GM18870 (cell line): ENCODE measurements at regions not wholly inside any gene's neighbourhood (a gene's known extent, or its start where the extent isn't known, plus 50 kb on each side); places are given as distances from the start of the nearest gene placed in this dataset.
"Not testable (repeated sequence)": the region's sequence is repeated elsewhere in the genome, so short reads cannot be mapped to it uniquely, and the experiment has no call there.

Experiments used
- ATAC-seq: cut with Tn5 transposase; IDR thresholded peaks from one replicate; pipeline ENCODE4 v1.9.1; 2021; ENCODE audit warnings: moderate library complexity; ENCODE audit not compliant: unreplicated experiment

DNA sequence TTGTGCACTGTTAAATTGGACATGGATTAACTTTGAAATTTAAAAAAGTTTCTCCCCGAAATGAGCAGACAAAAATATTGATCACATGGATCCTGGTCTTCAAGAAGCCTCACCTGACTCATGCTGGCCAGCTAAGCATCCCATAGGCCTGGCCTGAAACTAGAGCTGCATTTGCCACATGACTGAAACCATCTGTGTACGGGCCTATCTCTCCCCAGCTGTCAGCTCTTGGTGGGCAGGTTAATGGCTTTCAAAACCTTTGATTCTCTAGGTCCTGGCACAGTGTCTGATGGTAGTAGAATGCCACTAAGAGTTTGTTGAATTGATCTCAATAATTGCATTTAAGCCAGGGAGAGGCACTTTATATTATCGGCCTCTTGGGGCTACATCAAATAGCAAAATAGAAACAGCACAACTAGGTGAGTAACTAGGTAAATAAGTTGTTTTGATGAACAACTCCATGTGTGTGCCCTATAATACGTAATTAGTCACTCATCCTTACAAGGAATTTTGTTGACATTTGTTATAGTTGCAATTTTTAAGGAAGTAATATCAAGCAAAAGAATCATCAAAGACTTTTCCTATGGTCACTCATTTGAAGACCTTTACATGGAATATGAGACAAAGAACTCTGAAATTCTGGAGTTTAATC, 251.1 kb downstream of the SP3 start:
- no peak for ATAC-seq

DNA sequence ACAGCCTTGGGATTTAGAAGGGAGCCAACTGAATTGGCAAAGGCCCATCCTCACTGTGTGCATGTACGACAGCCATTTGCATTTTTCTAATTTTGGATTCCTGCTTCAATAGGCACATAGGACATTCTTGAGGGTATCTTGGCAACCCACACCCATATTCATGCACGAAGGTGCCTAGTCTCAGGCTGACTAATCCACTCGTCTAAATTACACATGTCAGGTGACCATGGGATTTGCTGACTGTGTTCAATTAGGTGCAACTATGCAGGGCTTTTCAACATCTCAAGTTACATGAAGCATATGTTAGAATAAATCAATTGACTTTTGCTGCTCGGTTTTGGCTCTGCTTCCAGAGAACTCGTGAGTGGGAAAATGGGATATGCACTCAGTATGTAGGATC, 249.7 kb downstream of the SP3 start:
- no peak for ATAC-seq

DNA sequence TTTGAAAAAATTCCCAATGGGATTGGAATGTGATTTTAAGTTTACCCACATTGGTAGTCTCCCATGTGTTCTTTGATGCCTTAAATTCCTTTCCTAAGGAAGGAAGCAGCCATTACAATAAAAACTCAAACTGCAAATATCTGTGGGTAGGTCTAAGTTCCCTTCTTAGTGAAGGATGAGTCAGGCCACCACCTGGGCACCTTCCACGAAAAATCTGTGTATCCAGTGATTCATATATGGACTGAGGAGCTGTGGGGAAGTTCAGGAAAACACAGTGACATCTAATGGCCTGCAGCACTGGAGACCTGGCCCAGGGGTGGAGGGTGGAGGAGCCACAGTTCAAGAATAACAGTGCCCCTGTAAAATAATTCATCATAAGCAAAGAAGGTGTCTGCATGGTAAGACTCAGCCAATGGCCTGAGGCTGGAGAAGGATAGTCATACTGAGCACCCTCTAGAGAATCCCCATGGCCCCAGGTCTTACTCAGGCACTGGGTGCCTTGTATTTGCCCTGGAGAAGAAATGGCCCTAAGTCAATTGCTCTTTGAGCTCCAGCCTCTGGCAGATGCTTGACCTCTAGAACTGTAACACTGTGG, 248.6 kb downstream of the SP3 start:
- ATAC-seq, result no peak

DNA sequence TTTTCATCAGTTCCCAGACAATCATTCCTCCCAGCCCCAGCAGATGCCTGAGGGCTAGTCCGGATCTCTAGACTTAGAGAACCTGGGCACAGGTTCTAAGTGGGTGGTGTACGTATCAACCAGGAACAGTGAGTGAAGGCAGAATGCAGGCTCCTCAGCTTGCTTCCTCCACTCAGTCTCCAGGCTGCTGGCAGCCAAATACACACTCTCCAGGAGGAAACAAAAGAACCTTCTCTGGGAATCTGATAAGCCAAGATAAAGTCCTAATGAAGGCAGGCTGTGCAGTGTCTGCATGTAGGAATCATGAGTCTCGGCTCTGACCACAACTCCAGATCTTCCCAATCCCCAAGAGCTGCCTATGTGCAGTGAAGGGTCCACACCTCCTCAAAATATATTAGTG, 245.7 kb downstream of the SP3 start:
- no peak for ATAC-seq

DNA sequence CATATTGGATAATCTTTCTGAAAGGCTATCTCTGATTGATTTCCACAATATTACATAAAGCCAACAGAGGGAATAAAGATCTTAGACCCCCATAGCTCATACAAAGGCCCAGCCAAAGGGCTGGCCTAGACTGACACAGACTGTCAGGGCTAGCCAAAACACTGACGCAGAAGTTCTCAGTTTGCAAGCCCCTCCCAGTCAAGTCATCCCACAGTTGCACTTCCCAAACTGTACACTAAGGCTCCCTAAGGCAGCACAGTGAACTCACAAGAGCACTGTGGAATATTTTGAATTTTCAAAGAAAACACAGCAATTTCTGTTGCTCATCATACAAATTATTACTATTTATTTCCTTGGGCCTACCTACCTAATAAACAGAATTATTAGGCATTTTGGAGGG, 244.9 kb downstream of the SP3 start:
- no peak for ATAC-seq

DNA sequence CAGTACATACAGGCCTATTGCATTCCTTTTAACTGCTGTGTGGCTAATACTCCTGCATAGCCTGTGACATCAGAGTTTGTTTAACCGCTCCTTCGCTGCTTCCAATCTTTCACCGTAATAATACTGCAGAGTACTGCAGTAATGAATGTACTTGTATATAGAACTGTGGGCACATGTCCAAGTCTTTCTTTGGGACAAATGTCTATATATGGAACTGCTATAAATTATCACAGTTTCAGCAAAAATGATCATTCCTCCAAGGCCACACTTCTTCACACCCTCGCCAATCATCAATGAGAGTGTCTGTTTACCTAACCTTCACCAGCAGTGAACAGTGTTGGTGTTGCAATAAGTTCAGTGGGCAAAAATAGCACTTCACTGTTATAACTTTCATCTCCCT, 230.4 kb downstream of the SP3 start:
- no peak for ATAC-seq

DNA sequence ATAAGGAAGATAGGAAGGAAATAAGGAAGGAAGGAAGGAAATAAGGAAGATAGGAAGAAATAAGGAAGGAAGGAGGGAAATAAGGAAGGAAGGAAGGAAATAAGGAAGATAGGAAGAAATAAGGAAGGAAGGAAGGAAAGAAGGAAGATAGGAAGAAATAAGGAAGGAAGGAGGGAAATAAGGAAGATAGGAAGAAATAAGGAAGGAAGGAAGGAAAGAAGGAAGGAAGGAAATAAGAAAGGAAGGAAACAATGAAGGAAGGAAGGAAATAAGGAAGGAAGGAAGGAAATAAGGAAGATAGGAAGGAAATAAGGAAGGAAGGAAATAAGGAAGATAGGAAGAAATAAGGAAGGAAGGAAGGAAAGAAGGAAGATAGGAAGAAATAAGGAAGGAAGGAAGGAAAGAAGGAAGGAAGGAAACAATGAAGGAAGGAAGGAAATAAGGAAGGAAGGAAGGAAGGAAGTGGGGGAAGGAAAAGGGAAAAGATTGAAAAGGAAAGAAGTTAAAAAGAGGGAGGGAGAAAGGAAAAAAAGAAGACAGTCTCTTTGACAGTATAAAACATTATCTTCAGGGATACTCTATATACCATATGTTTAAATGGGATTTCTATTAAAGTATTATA, 227.1 kb downstream of the SP3 start:
- not testable (repeated sequence) for ATAC-seq

DNA sequence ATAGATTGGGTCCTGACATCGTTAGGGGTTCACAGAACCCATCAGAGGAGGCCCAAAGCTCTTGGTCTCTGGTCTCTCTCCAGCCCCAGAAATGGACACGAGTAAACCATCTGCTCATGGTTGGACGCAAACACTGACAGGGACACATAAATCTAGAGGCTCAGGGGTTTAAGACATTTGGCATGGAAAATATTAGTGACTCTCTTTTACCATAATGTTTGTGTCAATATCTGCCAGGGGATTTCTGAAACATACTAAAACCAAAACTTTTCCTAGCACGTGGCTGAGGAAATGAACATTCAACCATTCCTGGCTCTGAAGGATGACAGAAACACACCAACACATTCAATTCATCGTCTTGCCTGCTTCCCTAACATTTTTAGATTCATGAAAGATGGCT, 226.2 kb downstream of the SP3 start:
- ATAC-seq, result no peak

DNA sequence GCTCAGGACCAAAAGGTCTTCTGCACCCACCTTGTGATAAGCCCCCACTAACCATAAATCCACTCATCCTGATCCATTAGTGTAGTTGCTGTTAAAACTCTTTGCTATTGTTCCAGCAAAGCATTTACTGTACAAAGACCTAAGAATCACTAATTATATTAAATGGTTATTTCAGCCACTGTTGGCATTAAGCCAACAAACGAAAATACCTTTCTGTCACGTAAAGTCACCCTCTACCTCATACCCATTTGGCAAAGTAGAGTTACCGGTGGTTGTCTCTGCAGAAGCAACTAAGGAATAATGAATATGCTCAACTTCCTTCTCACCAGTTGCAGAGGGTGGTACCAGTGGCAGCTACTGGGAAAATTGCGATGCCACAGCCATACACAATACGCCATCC, 224.5 kb downstream of the SP3 start:
- ATAC-seq, result no peak

DNA sequence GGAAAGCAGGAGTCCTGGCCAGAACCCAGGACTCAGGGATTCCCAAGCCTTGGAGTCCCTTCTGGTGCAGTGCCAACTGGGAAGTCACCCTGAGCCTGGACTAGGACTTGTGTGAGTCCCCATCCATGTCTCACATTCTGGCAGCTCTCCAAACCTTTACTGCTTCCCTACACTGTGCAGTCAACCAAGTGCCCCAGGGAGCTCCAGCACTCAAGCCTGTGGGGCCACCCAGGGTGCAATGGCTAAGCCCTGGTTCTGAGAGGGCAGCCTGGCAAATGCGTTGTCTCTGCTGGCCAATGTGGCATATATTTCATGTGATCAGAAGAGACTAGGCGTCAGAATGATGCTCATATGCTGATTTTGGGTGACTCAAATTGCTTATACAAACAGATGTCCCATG, 223.4 kb downstream of the SP3 start:
- no peak for ATAC-seq

DNA sequence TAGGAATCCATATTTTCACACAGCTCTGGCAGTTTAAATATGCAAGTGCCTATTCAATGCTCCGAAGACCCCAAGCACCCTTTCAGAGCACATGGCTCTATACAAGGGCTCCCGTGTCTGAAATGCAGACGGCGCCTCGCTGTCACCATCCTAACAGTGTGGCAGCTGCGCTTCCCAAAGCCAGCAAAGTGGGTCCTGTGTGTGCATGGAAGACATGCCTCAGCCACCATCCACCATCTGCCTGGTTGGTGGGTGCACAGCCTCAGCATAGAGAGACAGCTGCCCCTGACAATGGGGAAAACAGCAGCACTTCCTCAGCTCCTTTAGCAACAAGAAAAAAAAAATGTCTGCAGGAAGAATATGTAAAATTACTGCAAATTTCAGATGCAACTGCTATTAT, 218.1 kb downstream of the SP3 start:
- ATAC-seq, result no peak

DNA sequence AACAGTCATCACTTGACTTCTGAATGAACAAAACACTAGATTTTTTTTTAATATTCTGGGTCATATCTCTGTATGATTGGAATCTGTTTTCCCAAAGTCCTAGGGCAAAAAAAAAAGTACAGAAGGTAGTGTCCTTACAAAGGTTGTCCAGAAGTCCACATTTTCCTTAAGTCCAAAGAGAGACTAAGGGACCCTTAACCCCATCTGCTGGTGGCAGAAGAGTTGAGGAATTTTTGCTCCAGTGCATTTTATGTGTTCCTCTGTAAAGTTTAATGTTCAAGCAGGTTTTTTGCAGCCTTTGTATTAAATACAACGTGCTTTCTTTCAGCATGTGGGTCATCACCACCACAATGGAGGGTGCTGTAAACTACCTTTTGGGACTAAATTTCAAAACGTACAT, 215.9 kb downstream of the SP3 start:
- ATAC-seq, result no peak

DNA sequence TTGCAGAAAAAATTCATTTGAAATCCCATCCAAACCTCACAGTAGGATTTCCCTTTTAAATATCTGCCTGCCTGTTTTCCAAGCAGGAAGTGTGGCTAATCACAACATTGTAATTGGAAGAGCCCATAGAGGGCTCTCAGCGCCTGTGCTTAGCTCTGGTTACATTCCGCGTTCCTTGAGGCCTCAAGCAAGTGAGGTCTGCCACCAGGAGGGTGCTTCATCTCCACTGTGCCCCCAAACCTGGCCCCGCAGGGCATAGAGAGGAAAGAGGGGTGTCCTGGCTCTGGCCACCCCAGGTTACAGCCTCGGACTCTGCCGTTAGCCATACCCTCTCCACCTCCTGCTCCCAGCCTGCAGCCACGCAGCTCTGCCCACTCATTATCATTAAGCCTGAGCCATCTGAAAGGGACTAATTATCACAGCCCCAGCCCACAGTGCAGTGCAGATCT, 214.8 kb downstream of the SP3 start:
- no peak for ATAC-seq

DNA sequence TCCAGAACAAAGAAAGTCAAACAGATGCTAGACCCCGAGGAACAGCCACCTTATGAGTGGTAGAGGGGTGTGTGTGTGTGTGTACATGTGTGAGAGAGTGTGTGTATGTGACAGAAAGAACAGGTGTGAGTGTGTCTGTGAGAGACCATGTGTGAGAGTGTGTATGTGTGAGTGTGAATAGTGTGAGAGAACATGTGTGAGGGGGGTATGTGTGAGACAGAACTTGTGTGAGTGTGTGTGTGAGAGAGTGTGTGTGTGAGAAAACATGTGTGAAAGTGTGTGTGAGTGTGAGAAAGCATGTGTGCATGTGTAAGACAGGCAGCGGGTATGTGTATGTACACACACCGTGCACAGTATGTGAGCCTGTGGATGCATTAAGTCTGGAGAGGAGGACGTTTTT, 214.3 kb downstream of the SP3 start:
- ATAC-seq, result no peak

DNA sequence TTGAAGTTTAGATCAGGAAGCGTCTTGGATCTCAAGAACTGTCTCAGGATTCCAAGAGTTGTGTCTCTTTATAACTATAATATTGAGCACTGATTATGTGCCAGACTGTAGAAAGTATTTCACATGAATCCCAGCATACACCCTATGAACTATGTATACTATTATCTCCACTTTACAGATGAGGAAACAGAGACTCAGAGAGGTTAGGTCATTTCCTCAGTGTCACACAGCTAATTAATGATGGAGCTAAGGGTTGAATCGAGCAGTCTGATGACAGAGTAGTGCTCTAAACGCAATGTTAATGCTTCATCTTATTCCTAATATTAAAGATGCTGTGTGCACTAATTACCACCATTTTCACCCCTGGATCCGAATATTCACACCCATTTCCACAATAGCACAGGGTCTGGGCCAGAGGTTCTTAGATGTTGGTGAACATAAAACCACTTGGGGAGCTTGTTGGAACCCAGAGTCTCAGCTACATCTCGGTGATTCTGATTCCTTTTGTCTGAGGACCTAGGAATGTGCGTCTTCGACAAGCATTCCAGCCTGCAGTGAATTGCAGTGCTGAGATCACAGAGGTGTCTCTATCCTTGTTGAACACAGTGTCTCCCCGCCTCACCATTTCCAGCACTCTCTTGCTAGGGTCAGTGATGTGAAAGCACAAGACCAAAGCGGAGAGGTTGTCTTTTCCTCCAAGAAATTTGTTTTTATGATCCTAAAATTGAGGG, 213.8 kb downstream of the SP3 start:
- ATAC-seq, result no peak

DNA sequence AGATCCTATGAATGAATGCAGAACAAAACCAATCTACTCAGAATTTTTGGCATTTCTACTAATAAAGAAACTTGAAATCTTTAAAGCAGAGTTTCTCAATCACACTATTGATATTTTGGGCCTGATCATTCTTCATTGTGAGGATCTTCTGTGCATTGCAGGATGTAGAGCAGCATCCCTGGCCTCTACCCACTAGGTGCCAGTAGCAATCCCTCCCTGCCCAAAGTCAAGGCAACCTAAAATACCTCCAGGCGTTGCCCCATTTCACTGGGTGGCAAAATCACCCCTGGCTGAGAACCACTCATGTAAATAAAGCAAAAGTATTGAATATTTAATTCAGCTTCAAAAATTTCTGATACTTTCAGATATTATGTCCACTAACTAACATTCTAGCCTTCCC, 213.0 kb downstream of the SP3 start:
- no peak for ATAC-seq

DNA sequence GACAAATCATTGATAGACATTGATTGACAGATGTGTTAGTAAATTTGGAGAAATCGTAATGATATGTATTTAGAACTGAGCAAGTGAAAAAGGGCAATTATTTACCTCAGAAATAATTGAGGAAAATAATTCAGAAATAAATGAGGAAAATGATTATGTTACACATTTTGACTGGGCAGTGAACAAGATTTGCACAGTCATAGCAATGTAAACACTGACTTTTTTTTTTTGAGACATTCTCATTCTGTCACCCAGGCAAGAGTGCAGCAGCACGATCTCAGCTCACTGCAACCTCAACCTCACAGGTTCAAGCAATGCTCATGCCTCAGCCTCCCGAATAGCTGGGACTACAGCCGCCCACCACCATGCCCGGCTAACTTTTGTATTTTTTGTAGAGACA, 211.7 kb downstream of the SP3 start:
- ATAC-seq, result no peak

DNA sequence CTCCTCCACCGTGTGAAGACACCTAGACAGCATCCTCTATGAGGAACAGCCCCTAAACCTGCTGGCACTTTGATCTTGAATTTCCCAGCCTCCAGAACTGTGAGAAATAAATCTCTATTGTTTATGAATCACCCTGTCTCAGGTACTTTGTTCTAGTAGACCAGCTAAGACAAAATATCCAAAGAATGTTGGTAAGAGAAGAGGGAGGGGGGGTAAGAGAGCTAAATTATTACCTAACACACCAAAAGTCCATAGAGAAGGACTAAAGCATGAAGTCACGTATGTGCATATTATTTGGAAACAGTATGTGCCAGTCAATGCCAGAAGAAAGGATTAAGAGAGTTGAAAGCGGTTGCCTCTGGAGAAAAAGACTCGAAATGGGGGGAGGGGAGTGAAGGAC, 211.0 kb downstream of the SP3 start:
- ATAC-seq, result no peak

DNA sequence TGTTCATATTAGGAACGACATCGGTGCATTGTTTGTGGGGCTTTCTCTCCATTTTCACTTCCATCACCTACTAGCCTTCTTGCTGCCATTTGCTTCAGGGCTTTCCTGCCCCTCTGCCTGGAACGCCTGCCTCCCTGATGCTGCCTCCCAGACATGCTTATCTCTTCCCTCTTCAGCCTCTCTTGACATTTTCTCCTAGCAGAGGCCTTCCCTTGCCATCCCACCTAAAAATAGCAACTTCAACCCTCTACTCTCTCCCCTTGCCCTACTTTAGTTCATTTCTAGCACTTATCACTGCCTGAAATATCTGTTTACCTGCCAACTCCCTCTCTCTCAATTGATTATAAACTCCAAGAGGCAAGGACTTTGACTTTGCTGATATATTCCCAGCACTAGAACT, 210.3 kb downstream of the SP3 start:
- no peak for ATAC-seq

DNA sequence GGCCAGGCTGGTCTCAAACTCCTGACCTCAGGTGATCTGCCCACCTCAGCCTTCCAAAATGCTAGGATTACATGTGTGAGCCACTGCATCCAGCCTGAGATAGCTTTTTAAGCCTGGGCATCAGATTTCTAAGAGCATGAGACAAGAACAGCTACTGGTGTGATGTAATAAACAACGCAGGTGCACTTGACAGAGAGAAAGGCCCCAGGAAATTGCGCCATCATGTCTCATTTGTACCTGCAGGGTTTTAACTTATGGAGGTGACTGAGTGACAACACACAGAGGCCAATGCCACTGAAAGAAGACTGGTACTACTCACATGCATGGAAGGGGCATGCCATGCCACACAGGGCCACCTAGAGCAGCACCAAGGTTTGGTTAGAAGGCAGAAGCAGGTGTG, 209.4 kb downstream of the SP3 start:
- no peak for ATAC-seq

DNA sequence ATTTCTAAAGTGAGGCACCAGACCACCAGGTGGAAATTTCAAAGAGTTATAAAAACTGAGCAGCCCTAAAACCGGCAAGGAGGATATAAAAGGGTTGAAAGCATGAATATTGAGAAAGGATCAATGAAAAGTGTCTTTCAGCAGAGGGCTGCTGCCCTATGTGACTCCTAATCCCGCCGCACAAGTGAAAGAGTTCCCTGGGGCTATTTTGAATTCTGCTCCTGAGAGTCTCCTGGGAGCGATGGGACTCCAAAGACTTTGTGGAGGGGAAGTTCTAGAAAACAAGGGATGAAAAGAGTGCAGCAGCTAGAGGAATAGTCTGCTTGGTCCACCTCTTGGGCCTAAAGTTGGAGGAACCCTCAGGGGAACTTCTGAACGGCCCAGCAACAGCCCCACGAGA, 205.2 kb downstream of the SP3 start:
- ATAC-seq, result no peak

DNA sequence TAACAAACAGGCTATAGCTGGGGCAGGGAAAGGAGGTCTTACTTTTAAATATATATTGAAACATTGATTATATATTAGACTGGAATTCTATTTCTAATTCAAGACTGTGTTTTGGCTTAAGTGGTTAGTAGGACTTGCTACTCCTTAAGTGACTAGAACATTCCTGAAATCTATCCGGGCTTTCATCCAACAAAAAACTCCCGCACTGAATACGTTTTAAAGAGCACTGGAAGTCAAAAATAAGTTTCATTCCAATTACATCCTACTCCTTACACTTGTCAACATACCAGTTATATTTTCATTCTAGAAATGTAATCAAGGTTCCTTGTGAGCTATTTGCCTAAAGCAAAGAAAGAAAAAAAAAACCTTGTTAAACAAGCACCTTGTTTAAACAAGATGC, 204.6 kb downstream of the SP3 start:
- no peak for ATAC-seq
